HG03039 (cell line): ENCODE measurements at regions not wholly inside any gene's neighbourhood (a gene's known extent, or its start where the extent isn't known, plus 50 kb on each side); places are given as distances from the start of the nearest gene placed in this dataset.
A peak's percentile ranks its signal among the peaks of the same experiment; 100 is the strongest.

Experiments
- ATAC-seq: cut with Tn5 transposase; IDR thresholded peaks from one replicate; pipeline ENCODE4 v1.9.1; 2021; ENCODE audit warnings: mild to moderate bottlenecking, moderate library complexity; ENCODE audit not compliant: unreplicated experiment

DNA sequence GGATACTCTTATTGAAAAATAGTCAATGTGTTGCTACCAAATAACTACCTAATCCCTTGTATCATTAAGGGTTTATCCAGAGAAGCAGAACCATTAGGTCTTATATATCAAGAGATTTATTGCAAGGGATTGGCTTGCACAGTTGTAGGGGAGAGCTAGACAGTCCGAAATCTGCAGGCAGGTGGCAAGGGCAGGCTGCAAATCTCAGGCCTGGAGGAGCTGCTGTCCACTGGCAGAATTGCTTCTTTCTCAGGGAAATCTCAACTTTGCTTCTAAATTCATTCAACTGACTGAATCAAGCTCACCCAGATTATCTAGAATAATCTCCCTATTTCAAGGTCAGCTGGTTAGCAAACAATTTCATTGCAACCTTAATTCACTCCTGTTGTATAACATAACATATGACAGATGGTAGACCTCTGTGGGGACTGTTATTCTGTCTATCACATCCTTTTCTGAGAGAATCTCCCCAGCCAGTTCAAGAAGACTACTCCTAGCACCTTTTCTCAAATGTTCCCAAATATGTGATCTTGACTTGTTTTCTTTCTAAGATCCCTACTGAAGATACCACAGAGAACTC lies 194.2 kb downstream of the NHLRC3 start:
- ATAC-seq, result no peak

- no peak for ATAC-seq
Measured at GRCh38 chr13:39232999-39233398, 194.7 kb downstream of the NHLRC3 start.

- no peak for ATAC-seq
Measured at GRCh38 chr13:39233519-39233918, 195.3 kb downstream of the NHLRC3 start.

DNA sequence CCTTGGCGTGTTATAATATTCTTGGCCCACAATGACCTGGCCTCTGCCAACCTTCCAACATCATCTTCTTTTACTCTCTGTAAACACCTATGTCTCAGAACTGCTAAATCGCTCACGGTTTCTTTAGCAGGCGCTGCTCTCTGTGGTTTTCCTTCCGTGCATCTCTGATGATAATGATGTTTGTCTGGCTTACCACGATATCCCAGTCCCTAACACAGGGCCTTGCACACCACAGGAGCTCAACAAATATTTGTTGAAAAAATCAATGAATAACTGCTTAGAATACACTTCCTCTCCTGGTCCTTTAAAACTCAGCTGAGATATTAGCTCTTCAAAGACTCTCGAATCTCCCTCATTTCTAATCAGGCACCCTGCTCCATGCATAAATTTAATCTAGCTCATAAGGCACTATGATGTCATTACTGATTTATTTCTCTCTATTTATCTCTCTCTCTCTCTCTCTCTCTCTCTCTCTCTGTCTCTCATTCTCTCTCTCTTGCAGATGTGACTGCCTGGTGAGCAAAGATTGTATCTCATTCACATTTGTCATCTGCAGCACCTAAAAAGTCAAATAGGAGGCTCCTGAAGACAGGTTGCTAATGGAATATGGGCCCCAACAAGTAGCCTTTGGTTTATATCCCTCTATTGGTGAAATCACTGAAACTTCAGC lies 206.4 kb downstream of the NHLRC3 start:
- no peak for ATAC-seq

GRCh38 chr13:39245688-39246087 lies 207.4 kb downstream of the NHLRC3 start:
- no peak for ATAC-seq

- ATAC-seq, result no peak
Measured at GRCh38 chr13:39249982-39250381, 211.7 kb downstream of the NHLRC3 start.

- no peak for ATAC-seq
Measured at GRCh38 chr13:39250440-39250839, 212.2 kb downstream of the NHLRC3 start.

- ATAC-seq, result no peak
Measured at GRCh38 chr13:39251340-39251739, 213.1 kb downstream of the NHLRC3 start.

DNA sequence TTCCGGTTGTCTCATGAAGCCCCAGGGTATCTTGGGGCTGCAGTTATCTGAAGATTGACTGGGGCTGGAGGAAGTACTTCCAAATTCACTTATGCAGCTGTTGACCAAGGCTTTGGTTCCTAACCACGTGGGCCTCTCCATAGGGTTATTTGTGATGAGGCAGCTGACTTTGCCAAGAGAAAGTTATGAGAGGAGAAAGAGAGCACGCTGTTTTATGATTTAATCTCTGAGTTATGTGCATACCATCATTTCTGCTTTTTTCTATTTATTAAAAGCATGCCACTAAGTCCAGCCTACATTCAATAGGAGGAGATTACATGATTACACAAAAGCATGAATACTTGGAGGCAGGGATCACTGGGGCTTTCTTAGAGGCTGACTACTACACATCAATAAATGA lies 215.5 kb downstream of the NHLRC3 start:
- no peak for ATAC-seq

DNA sequence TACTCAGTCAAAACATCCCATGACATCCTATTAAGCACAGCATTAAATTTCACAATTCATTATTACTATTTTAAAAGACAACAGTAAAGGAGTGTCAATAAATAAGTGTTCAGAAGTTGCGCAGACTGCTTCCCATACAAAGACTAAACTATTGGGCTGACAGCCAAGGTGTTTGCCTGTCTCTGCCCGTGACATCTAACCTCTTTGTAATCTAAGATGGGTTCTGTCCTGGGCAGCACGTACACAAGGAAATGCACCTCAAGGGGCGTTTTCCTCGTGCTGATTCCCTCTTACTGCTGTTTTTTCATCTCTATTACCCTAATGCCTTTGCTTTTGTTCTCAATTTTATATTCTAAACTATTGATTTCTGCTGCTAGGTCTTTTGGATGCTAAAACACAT lies 216.3 kb downstream of the NHLRC3 start:
- ATAC-seq, result no peak

DNA sequence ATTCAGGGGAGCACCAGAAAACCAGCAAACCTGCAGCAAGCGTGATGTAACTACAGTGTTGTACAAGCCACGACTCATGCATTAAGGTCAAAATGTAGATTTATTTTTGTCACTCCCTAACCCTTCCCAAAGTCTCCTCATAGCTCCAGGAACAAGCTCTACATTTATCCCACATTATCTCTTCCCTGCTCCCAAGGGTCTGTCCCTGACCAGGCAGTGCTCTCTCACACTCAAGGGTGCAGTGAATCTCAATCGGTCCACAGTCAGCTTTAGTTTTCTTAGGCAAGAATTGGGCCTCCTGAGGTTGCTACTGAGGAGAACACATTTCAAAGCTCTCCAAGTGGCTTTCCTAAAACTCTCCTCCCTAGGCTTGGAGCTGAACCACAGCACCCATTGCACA lies 219.4 kb downstream of the NHLRC3 start:
- ATAC-seq, result no peak

DNA sequence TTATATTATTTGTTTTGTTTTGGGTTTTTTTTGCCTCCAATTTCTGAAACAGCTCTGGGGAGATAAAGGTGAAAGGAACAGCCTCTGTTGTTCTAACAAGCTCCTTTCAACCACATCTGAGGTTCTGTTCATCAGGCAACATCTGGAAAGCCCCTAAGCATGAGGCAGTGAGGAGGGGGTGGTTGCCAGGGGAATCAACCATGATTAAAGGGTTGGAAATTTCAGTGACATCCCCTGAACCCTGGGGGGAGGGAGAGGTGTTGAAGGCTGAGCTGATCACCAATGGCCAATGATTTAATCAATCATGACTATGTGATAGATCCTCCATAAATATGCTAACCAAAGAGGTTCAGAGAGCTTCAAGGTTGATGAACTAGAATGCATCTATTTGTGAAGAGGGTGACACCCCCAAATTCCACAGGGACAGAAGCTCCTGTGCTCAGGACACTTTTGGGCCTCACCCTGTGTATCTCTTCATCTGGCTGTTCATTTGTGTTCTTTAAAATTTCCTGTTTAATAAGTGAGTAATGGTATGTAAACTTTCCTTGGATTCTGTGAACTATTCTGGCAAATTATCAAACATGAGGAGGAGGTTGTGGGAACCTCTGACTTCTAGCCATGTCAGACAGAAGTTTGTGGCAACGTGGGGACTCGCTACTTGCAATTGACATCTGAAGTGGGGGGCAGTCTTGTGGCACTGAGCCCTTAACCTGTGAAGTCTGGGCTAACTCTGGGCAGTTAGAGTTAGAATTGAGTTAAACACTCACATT lies 221.3 kb downstream of the NHLRC3 start:
- ATAC-seq, result no peak

- peak; percentile 70 for ATAC-seq
Measured at GRCh38 chr13:39263033-39263432, 224.8 kb downstream of the NHLRC3 start.

- no peak for ATAC-seq
Measured at GRCh38 chr13:39263531-39263930, 225.3 kb downstream of the NHLRC3 start.

DNA sequence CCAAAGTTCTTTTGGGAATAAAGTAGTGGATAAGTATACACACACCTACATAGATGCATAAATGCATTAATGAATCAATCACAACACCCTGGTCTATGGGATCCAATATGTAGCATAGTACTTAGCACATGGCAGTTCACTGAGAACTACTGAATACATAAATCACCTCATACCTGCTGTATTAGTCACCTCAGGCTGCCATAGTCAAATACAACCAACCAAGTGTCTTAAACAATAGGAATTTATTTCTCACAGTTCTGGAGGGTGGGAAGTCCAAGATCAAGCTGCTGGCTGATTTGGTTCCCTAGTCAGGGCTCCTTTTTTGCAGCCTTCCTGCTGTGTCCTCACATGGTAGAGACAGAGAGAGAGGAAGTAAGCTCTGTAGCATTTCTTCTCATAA lies 228.2 kb downstream of the NHLRC3 start:
- ATAC-seq, result no peak

DNA sequence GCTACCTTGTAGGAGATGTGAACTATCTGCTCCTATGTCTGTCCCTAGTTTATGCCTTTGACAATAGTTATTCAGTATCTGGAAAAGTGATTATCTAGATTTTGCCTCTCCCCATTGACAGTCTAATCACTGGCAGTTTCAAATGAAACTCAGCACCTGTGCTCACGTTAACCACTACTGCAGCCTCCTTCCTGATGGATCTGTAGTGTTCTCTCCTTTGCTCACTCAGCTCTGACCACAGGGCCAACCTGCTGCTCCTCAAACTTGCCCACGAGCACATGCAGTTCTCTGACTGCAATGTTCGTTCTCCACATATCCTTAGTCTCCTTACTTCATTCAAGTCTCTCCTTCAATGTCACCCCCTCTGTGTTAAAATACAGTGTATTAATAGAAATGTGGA lies 230.1 kb downstream of the NHLRC3 start:
- no peak for ATAC-seq

GRCh38 chr13:39269004-39269403 lies 230.7 kb downstream of the NHLRC3 start:
- ATAC-seq, result no peak

DNA sequence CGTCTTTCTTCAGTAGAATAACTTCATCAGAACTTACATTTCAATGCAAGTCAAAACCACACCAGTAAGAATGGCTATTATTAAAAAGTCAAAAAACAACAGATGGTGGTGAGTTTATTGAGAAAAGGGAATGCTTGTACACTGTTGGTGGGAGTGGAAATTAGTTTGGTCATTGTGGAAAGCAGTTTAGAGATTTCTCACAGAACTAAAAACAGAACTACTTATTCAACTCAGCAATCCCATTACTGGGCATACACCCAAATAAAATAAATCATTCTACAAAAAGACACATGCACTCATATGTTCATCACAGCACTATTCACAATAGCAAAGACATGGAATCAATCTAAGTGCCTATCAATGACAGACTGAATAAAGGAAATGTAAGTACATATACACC lies 231.2 kb downstream of the NHLRC3 start:
- ATAC-seq, result no peak

DNA sequence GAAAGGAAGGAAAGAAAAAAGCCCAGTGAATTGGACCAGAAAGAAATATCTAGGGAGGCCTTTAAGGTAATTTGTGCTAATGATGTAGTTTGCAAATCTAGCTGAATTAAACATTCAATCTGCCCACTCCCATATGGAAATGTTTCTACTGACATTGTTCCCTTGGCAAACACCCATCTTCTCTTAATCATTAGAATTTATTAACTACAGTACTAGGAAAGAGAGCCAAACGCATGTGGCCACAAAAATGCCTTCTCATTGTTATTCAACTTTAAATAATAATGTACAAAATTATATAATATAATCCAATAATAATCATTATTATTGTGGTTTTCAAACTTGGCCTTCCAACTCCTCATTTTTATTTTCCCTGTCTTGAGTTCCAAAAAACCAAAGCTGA lies 234.7 kb downstream of the NHLRC3 start:
- no peak for ATAC-seq

GRCh38 chr13:39273953-39274738 lies 235.9 kb downstream of the NHLRC3 start:
- ATAC-seq, result no peak

- ATAC-seq, result no peak
Measured at GRCh38 chr13:39274739-39275325, 236.6 kb downstream of the NHLRC3 start.
